H1 (cell line): ENCODE measurements at regions not wholly inside any gene's neighbourhood (a gene's known extent, or its start where the extent isn't known, plus 50 kb on each side); places are given as distances from the start of the nearest gene placed in this dataset.

Experiments used
- CBX5 ChIP-seq: fragments of 300-800, 300-1000 bp; sonication (generic); IDR thresholded peaks from 2 replicates; pipeline ENCODE4 v1.7.1; 2016; ENCODE audit warnings: antibody characterized with exemption, low read length, low read depth
- CBX8 ChIP-seq: fragments of 300-800, 300-1000 bp; sonication (generic); IDR thresholded peaks from 2 replicates; pipeline ENCODE4 v1.7.1; 2016; ENCODE audit warnings: low read depth, low read length, borderline replicate concordance
- EGR1 ChIP-seq: IDR thresholded peaks from 2 replicates; pipeline ENCODE4 v1.6.1; 2011; ENCODE audit warnings: low read depth, low read length, borderline replicate concordance
- FOSL1 ChIP-seq: IDR thresholded peaks from 2 replicates; pipeline ENCODE4 v1.6.1; 2011; ENCODE audit warnings: mild to moderate bottlenecking, low read depth, low read length, moderate library complexity; ENCODE audit not compliant: insufficient read depth
- GABPA ChIP-seq: IDR thresholded peaks from 2 replicates; pipeline ENCODE4 v1.6.1; 2011; ENCODE audit warnings: mild to moderate bottlenecking, low read length, moderate library complexity, borderline replicate concordance; ENCODE audit not compliant: insufficient read depth
- KDM5A ChIP-seq: fragments of 200-600 bp; IDR thresholded peaks from 2 replicates; pipeline ENCODE4 v1.7.1; 2012; ENCODE audit warnings: mild to moderate bottlenecking, low read length, inconsistent platforms, mixed read lengths
- POLR2A ChIP-seq, 2 experiments: IDR thresholded peaks; 1 replicate in 1 of 2; 2 replicates in 1 of 2; pipeline ENCODE4 v1.6.1; 2011; ENCODE audit warnings: low read depth in 2 of 2, low read length in 2 of 2, mild to moderate bottlenecking in 2 of 2; ENCODE audit errors: control extremely low read depth in 1 of 2
- RNF2 ChIP-seq: fragments of 200-900, 300-1000 bp; sonication (generic); IDR thresholded peaks from 2 replicates; pipeline ENCODE4 v1.7.1; 2016; ENCODE audit warnings: borderline replicate concordance, low read depth, mild to moderate bottlenecking, antibody characterized with exemption, low read length; ENCODE audit not compliant: poor library complexity, severe bottlenecking; ENCODE audit errors: missing control alignments
- SIN3A ChIP-seq, 2 experiments: IDR thresholded peaks in 1 of 2; conservative IDR thresholded peaks in 1 of 2; 2 replicates each; pipeline ENCODE4 v1.6.1; 2011 to 2012; ENCODE audit warnings: low read length in 2 of 2, improper control_type of control experiment in 1 of 2, low read depth in 1 of 2, mild to moderate bottlenecking in 1 of 2
- TF ChIP-seq, protein P1 (sequence below): fragments of 300-600 bp; sonication (generic); IDR thresholded peaks from 2 replicates; pipeline ENCODE4 v1.7.1; 2012; ENCODE audit warnings: low read length, moderate library complexity, mild to moderate bottlenecking, inconsistent platforms; ENCODE audit not compliant: insufficient replicate concordance

DNA sequence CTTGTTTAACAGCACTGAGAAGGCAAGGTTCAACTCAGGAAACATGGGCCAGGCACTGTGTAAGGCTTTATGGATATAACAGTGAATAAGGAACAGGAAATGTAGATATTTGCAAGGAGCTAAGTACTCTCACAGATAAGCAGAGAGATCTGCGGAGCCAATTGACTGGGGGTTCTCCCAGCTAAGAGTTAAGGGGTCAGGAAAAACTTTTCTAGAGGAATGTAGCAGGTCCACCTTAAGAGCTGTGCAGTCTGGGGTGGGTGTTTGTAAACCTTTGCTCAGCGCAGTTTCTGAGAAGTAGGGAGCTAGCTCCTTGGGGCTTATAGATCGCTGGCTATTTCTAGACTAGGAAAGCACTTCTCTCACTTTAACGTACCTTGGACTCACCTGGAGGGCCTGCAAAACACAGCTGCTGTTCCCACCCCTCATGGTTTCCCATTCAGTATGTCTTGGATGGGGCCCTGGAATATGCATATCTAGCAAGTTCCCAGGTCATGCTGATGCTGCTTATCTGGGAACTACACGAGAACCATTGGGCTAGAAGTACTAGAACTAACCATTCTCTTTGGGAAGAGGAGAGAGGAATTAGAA is 51.7 kb downstream of the TLCD4 start (continued):
- TF ChIP-seq, protein P1, sequence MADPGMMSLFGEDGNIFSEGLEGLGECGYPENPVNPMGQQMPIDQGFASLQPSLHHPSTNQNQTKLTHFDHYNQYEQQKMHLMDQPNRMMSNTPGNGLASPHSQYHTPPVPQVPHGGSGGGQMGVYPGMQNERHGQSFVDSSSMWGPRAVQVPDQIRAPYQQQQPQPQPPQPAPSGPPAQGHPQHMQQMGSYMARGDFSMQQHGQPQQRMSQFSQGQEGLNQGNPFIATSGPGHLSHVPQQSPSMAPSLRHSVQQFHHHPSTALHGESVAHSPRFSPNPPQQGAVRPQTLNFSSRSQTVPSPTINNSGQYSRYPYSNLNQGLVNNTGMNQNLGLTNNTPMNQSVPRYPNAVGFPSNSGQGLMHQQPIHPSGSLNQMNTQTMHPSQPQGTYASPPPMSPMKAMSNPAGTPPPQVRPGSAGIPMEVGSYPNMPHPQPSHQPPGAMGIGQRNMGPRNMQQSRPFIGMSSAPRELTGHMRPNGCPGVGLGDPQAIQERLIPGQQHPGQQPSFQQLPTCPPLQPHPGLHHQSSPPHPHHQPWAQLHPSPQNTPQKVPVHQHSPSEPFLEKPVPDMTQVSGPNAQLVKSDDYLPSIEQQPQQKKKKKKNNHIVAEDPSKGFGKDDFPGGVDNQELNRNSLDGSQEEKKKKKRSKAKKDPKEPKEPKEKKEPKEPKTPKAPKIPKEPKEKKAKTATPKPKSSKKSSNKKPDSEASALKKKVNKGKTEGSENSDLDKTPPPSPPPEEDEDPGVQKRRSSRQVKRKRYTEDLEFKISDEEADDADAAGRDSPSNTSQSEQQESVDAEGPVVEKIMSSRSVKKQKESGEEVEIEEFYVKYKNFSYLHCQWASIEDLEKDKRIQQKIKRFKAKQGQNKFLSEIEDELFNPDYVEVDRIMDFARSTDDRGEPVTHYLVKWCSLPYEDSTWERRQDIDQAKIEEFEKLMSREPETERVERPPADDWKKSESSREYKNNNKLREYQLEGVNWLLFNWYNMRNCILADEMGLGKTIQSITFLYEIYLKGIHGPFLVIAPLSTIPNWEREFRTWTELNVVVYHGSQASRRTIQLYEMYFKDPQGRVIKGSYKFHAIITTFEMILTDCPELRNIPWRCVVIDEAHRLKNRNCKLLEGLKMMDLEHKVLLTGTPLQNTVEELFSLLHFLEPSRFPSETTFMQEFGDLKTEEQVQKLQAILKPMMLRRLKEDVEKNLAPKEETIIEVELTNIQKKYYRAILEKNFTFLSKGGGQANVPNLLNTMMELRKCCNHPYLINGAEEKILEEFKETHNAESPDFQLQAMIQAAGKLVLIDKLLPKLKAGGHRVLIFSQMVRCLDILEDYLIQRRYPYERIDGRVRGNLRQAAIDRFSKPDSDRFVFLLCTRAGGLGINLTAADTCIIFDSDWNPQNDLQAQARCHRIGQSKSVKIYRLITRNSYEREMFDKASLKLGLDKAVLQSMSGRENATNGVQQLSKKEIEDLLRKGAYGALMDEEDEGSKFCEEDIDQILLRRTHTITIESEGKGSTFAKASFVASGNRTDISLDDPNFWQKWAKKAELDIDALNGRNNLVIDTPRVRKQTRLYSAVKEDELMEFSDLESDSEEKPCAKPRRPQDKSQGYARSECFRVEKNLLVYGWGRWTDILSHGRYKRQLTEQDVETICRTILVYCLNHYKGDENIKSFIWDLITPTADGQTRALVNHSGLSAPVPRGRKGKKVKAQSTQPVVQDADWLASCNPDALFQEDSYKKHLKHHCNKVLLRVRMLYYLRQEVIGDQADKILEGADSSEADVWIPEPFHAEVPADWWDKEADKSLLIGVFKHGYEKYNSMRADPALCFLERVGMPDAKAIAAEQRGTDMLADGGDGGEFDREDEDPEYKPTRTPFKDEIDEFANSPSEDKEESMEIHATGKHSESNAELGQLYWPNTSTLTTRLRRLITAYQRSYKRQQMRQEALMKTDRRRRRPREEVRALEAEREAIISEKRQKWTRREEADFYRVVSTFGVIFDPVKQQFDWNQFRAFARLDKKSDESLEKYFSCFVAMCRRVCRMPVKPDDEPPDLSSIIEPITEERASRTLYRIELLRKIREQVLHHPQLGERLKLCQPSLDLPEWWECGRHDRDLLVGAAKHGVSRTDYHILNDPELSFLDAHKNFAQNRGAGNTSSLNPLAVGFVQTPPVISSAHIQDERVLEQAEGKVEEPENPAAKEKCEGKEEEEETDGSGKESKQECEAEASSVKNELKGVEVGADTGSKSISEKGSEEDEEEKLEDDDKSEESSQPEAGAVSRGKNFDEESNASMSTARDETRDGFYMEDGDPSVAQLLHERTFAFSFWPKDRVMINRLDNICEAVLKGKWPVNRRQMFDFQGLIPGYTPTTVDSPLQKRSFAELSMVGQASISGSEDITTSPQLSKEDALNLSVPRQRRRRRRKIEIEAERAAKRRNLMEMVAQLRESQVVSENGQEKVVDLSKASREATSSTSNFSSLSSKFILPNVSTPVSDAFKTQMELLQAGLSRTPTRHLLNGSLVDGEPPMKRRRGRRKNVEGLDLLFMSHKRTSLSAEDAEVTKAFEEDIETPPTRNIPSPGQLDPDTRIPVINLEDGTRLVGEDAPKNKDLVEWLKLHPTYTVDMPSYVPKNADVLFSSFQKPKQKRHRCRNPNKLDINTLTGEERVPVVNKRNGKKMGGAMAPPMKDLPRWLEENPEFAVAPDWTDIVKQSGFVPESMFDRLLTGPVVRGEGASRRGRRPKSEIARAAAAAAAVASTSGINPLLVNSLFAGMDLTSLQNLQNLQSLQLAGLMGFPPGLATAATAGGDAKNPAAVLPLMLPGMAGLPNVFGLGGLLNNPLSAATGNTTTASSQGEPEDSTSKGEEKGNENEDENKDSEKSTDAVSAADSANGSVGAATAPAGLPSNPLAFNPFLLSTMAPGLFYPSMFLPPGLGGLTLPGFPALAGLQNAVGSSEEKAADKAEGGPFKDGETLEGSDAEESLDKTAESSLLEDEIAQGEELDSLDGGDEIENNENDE, result no peak
- TF ChIP-seq RNF2, result no peak
- TF ChIP-seq SIN3A (conservative IDR thresholded peaks at IDR 0.05 in 1 of 2, IDR thresholded peaks at IDR 0.05 in 1 of 2; ENCODE audit: low read depth in 1 of 2, low read length in 2 of 2), result no peak
- TF ChIP-seq GABPA, result no peak
- no peak for TF ChIP-seq CBX5
- no peak for TF ChIP-seq FOSL1
- TF ChIP-seq CBX8, result no peak
- no peak for TF ChIP-seq POLR2A (IDR thresholded peaks at IDR 0.05; ENCODE audit: control extremely low read depth in 1 of 2, low read depth in 2 of 2, low read length in 2 of 2)
- TF ChIP-seq KDM5A, result no peak
- no peak for TF ChIP-seq EGR1
